ENCODE measurements at regions not wholly inside any gene's neighbourhood (a gene's known extent, or its start where the extent isn't known, plus 50 kb on each side); places are given as distances from the start of the nearest gene placed in this dataset.

DNA sequence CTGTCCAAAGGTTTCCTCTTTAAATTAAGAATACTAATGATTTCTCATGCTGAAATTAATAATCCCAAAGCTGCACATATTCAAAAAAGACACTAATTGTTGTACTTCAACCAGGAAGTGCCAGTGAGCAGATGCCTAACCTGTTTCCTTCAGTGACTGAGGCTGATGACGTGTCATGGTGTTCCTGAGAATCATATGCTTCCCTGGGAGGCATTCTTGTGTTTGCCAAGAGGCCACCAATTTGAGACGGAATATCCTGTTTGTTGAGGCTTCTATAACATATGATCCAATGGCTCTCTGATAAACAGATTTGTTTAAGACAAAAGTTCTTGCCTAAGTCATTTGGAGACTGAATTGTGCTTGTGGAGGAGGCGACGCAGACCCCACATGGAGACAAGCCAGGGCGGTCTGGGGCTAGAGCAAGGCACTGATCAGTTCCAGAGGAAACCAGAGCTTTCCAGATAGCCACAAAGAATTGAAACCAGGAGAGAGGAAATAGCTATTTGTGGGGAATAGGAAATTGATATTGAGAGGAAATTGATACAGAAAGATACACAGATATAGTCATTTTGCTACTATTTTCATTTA lies 66.4 kb upstream of the ZNF608 start:
- DNase-seq (no peak), ATAC-seq (ENCODE audit: poor library complexity) (no peak)
- no peak overlapping the region for H3K27ac Mint-ChIP-seq
- TF ChIP-seq, protein P1, sequence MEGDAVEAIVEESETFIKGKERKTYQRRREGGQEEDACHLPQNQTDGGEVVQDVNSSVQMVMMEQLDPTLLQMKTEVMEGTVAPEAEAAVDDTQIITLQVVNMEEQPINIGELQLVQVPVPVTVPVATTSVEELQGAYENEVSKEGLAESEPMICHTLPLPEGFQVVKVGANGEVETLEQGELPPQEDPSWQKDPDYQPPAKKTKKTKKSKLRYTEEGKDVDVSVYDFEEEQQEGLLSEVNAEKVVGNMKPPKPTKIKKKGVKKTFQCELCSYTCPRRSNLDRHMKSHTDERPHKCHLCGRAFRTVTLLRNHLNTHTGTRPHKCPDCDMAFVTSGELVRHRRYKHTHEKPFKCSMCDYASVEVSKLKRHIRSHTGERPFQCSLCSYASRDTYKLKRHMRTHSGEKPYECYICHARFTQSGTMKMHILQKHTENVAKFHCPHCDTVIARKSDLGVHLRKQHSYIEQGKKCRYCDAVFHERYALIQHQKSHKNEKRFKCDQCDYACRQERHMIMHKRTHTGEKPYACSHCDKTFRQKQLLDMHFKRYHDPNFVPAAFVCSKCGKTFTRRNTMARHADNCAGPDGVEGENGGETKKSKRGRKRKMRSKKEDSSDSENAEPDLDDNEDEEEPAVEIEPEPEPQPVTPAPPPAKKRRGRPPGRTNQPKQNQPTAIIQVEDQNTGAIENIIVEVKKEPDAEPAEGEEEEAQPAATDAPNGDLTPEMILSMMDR (IDR thresholded peaks at IDR 0.05) = no peak
- no peak overlapping the region for H3K4me3 Mint-ChIP-seq
- Histone ChIP-seq H3K36me3 (ENCODE audit: insufficient read depth, low read length) (no peaks in the 10 kb centered on the region), H3K27me3 (ENCODE audit: control insufficient read depth in 1 of 2, insufficient read depth in 2 of 2, low read length in 2 of 2) (no peaks in the 10 kb centered on the region), H3K4me3 (ENCODE audit: low read length) (no peak overlapping the region), H3K9me3 (ENCODE audit: control insufficient read depth in 1 of 2, insufficient read depth in 1 of 2, low read length in 2 of 2) (peaks cover 0 to 9% of the 10 kb centered on the region in 2 experiments), H3K27ac (ENCODE audit: low read depth in 1 of 2, low read length in 2 of 2) (no peak overlapping the region), H3K4me1 (ENCODE audit: insufficient read depth, low read length) (no peaks in the 10 kb centered on the region)
- H3K4me1 Mint-ChIP-seq (ENCODE audit: low read depth) = no peaks in the 10 kb centered on the region
- no peaks in the 10 kb centered on the region for H3K36me3 Mint-ChIP-seq (ENCODE audit: low read depth)
- no peaks in the 10 kb centered on the region for H3K9me3 Mint-ChIP-seq
- POLR2A ChIA-PET = no interaction called here
- intact Hi-C loops (cut with DNase I, micrococcal nuclease) = no loop called here
- no peaks in the 10 kb centered on the region for H3K27me3 Mint-ChIP-seq
- CTCF ChIA-PET = no interaction called here

DNA sequence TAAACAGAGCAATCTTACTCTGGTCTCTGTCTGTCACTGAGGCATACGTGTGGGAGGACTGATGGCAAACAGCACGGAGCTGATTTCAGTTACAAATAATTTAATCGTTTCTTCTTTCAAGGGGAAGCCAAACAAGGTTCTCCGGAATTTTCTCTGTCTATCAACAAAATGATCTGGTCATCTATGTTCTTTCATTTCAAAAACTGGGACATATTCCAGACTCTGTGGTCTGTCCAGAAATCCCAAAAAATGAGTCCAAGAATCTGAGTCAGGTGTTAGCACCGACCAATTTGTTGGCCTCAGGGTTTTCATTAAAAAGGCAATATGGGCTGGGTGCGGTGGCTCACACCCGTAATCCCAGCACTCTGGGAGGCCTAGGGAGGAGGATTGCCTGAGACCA lies 69.9 kb upstream of the ZNF608 start:
- TF ChIP-seq, protein P1 (IDR thresholded peaks at IDR 0.05) = no peak
- Histone ChIP-seq H3K4me3 (ENCODE audit: low read length) (no peak overlapping the region), H3K27me3 (ENCODE audit: control insufficient read depth in 1 of 2, insufficient read depth in 2 of 2, low read length in 2 of 2) (no peaks in the 10 kb centered on the region), H3K27ac (ENCODE audit: low read depth in 1 of 2, low read length in 2 of 2) (no peak overlapping the region), H3K4me1 (ENCODE audit: insufficient read depth, low read length) (no peaks in the 10 kb centered on the region), H3K9me3 (ENCODE audit: control insufficient read depth in 1 of 2, insufficient read depth in 1 of 2, low read length in 2 of 2) (peaks cover 0 to 3% of the 10 kb centered on the region in 2 experiments), H3K36me3 (ENCODE audit: insufficient read depth, low read length) (no peaks in the 10 kb centered on the region)
- no peak for ATAC-seq (ENCODE audit: poor library complexity)
- Mint-ChIP-seq H3K27me3 (no peaks in the 10 kb centered on the region), H3K9me3 (no peaks in the 10 kb centered on the region), H3K36me3 (ENCODE audit: low read depth) (no peaks in the 10 kb centered on the region), H3K27ac (no peak overlapping the region), H3K4me3 (no peak overlapping the region), H3K4me1 (ENCODE audit: low read depth) (no peaks in the 10 kb centered on the region)
- intact Hi-C loops (cut with DNase I, micrococcal nuclease) = no loop called here
- no peak for DNase-seq
- POLR2A ChIA-PET = no interaction called here
- CTCF ChIA-PET = no interaction called here

DNA sequence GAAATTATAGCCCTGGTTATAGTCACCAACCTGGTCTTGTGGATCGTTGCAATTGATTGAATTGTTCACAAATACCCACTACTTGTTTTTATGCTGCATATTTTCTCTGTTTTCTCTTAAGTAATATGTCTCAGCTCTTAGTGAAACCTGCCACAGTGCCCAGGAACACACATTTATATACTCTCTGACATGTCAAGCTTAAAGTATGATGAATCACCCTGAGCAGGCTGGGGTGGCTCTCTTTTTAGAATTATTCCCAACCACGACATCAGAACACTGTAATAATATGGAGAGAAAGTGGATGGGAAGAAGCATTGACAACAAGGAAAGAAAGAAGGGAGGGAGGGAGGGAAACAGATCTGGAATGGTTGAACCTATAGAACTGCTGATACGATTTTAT lies 72.8 kb upstream of the ZNF608 start:
- POLR2A ChIA-PET = no interaction called here
- Histone ChIP-seq H3K9me3 (ENCODE audit: control insufficient read depth in 1 of 2, insufficient read depth in 1 of 2, low read length in 2 of 2) (peaks cover 0 to 3% of the 10 kb centered on the region in 2 experiments), H3K27ac (ENCODE audit: low read depth in 1 of 2, low read length in 2 of 2) (no peak overlapping the region), H3K4me1 (ENCODE audit: insufficient read depth, low read length) (no peaks in the 10 kb centered on the region), H3K36me3 (ENCODE audit: insufficient read depth, low read length) (no peaks in the 10 kb centered on the region), H3K4me3 (ENCODE audit: low read length) (no peak overlapping the region), H3K27me3 (ENCODE audit: control insufficient read depth in 1 of 2, insufficient read depth in 2 of 2, low read length in 2 of 2) (no peaks in the 10 kb centered on the region)
- TF ChIP-seq, protein P1 (IDR thresholded peaks at IDR 0.05) = no peak
- CTCF ChIA-PET = no interaction called here
- H3K27ac Mint-ChIP-seq = no peak overlapping the region
- no peaks in the 10 kb centered on the region for H3K27me3 Mint-ChIP-seq
- H3K4me3 Mint-ChIP-seq = no peak overlapping the region
- no peak for ATAC-seq (ENCODE audit: poor library complexity)
- no peaks in the 10 kb centered on the region for H3K9me3 Mint-ChIP-seq
- no peak for DNase-seq
- no peaks in the 10 kb centered on the region for H3K4me1 Mint-ChIP-seq (ENCODE audit: low read depth)
- H3K36me3 Mint-ChIP-seq (ENCODE audit: low read depth) = no peaks in the 10 kb centered on the region
- intact Hi-C loops (cut with DNase I, micrococcal nuclease) = no loop called here

All from CD4-positive, alpha-beta T cell (primary cell).